C4-2B (cell line): ENCODE measurements at regions not wholly inside any gene's neighbourhood (a gene's known extent, or its start where the extent isn't known, plus 50 kb on each side); places are given as distances from the start of the nearest gene placed in this dataset.

Source experiments
- H3K27ac ChIP-seq: fragments of 450-650 bp; 2 replicates; pipeline ENCODE4 v1.5.1; 2017
- ZFX ChIP-seq: fragments of 450-650 bp; IDR thresholded peaks from 2 replicates; pipeline ENCODE4 v1.6.1; 2017
- TF ChIP-seq, protein P1 (sequence below): fragments of 450-650 bp; conservative IDR thresholded peaks from 2 replicates; pipeline ENCODE4 v1.5.1; 2017; ENCODE audit warnings: mild to moderate bottlenecking

- no peak overlapping the region for H3K27ac ChIP-seq
- TF ChIP-seq, protein P1, sequence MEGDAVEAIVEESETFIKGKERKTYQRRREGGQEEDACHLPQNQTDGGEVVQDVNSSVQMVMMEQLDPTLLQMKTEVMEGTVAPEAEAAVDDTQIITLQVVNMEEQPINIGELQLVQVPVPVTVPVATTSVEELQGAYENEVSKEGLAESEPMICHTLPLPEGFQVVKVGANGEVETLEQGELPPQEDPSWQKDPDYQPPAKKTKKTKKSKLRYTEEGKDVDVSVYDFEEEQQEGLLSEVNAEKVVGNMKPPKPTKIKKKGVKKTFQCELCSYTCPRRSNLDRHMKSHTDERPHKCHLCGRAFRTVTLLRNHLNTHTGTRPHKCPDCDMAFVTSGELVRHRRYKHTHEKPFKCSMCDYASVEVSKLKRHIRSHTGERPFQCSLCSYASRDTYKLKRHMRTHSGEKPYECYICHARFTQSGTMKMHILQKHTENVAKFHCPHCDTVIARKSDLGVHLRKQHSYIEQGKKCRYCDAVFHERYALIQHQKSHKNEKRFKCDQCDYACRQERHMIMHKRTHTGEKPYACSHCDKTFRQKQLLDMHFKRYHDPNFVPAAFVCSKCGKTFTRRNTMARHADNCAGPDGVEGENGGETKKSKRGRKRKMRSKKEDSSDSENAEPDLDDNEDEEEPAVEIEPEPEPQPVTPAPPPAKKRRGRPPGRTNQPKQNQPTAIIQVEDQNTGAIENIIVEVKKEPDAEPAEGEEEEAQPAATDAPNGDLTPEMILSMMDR = no peak
- TF ChIP-seq ZFX = no peak
Observed at GRCh38 chr1:55558515-55558914, 343.4 kb upstream of the USP24 start.

- H3K27ac ChIP-seq = no peak overlapping the region
- TF ChIP-seq ZFX = no peak
- TF ChIP-seq, protein P1 = no peak
Observed at GRCh38 chr1:55555956-55556725, 341.0 kb upstream of the USP24 start.

GRCh38 chr1:55554611-55555010 lies 339.4 kb upstream of the USP24 start:
- H3K27ac ChIP-seq = no peak overlapping the region
- no peak for TF ChIP-seq ZFX
- TF ChIP-seq, protein P1 = no peak

- TF ChIP-seq, protein P1 = no peak
- no peak for TF ChIP-seq ZFX
- no peak overlapping the region for H3K27ac ChIP-seq
Observed at GRCh38 chr1:55552636-55553035, 337.5 kb upstream of the USP24 start.

- no peak overlapping the region for H3K27ac ChIP-seq
- TF ChIP-seq, protein P1 = no peak
- TF ChIP-seq ZFX = no peak
Observed at GRCh38 chr1:55547405-55547804, 332.2 kb upstream of the USP24 start.

GRCh38 chr1:55546553-55546952 lies 331.4 kb upstream of the USP24 start:
- no peak overlapping the region for H3K27ac ChIP-seq
- TF ChIP-seq, protein P1 = no peak
- no peak for TF ChIP-seq ZFX

DNA sequence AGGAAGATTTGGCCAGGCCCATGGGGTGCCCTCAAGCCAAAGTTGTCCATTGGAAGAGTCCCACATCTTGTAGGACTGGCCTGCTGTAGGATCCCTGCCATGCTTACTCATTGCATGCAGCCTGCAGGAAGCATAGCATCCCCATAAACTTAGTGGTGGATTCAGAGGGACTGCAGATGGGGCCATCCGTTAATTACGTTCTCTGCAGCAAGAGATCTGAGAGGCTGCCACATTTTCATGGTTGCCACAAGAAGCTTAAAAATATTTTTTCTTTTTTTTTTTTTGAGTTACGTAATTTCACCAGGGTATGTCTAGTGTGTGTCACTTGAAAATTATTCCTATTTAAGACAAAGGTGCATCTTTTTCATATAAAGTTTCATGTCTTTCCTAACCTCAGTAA lies 329.7 kb upstream of the USP24 start:
- no peak overlapping the region for H3K27ac ChIP-seq
- TF ChIP-seq ZFX = no peak
- TF ChIP-seq, protein P1 = no peak
